HepG2 (cell line): ENCODE measurements at regions not wholly inside any gene's neighbourhood (a gene's known extent, or its start where the extent isn't known, plus 50 kb on each side); places are given as distances from the start of the nearest gene placed in this dataset.

Experiments used
- CHD4 ChIP-seq: fragments of 200-600 bp; sonication (generic); IDR thresholded peaks from 2 replicates; pipeline ENCODE4 v1.7.0; 2017; ENCODE audit warnings: mild to moderate bottlenecking, low read length, borderline replicate concordance
- CTCF ChIP-seq: sonication (generic); formaldehyde crosslinking; IDR thresholded peaks from 2 replicates; pipeline ENCODE4 v1.5.0; 2020; ENCODE audit warnings: mild to moderate bottlenecking, missing genetic modification reagents, moderate library complexity
- FOXO1 ChIP-seq: sonication (generic); formaldehyde crosslinking; IDR thresholded peaks from 2 replicates; pipeline ENCODE4 v1.4.0; 2020; ENCODE audit warnings: missing genetic modification reagents
- IRF1 ChIP-seq: sonication (generic); formaldehyde crosslinking; IDR thresholded peaks from 2 replicates; pipeline ENCODE4 v1.4.0; 2020; ENCODE audit warnings: low read depth, mild to moderate bottlenecking, missing genetic modification reagents
- POLR2A ChIP-seq, 2 experiments: IDR thresholded peaks; 2 replicates each; pipeline ENCODE4 v1.6.1; 2011; ENCODE audit warnings: low read depth in 2 of 2, low read length in 2 of 2, mild to moderate bottlenecking in 1 of 2, moderate library complexity in 1 of 2; ENCODE audit not compliant: insufficient read depth in 1 of 2
- RAD21 ChIP-seq: fragments of 450-650 bp; formaldehyde crosslinking; IDR thresholded peaks from 2 replicates; pipeline ENCODE4 v1.5.0; 2020; ENCODE audit warnings: mild to moderate bottlenecking
- ZBTB33 ChIP-seq: sonication (generic); formaldehyde crosslinking; IDR thresholded peaks from 2 replicates; pipeline ENCODE4 v1.4.0; 2020; ENCODE audit warnings: missing genetic modification reagents
- ZNF121 ChIP-seq: sonication (generic); formaldehyde crosslinking; IDR thresholded peaks from 2 replicates; pipeline ENCODE4 v1.5.0; 2020; ENCODE audit warnings: mild to moderate bottlenecking, missing genetic modification reagents
- ZNF274 ChIP-seq: sonication (generic); formaldehyde crosslinking; IDR thresholded peaks from 2 replicates; pipeline ENCODE4 v1.5.1; 2020; ENCODE audit warnings: mild to moderate bottlenecking, missing genetic modification reagents

- no peak for TF ChIP-seq RAD21
- TF ChIP-seq CTCF (CRISPR knock-in tag): no peak
- TF ChIP-seq ZNF121: no peak
- TF ChIP-seq ZBTB33 (CRISPR knock-in tag): no peak
- TF ChIP-seq ZNF274 (CRISPR knock-in tag): no peak
- TF ChIP-seq POLR2A (IDR thresholded peaks at IDR 0.05; ENCODE audit: insufficient read depth in 1 of 2, low read depth in 2 of 2, low read length in 2 of 2): no peak
- TF ChIP-seq IRF1 (CRISPR knock-in tag): no peak
- TF ChIP-seq FOXO1 (CRISPR knock-in tag): no peak
- no peak for TF ChIP-seq CHD4
Measured at GRCh38 chr6:14035071-14035847, 82.3 kb upstream of the CD83 start.
